HCT116 (cell line): ENCODE measurements at regions not wholly inside any gene's neighbourhood (a gene's known extent, or its start where the extent isn't known, plus 50 kb on each side); places are given as distances from the start of the nearest gene placed in this dataset.

Source experiments
- ATAC-seq: fragments of 200-7000 bp; cut with Tn5 transposase; 2 replicates; pipeline ENCODE4 v1.9.1; 2020; ENCODE audit warnings: mild to moderate bottlenecking, moderate library complexity
- BruUV-seq: library from RNA; stranded (reverse); fragments of 400-500 nt; replicated peaks from 2 replicates; lab custom pipeline; 2021; lab: Mats Ljungman, UMichigan
- CTCF ChIA-PET: fragments of 300-600 bp; sonication (Branson Sonifier 250); formaldehyde crosslinking; loops from one replicate; lab custom pipeline; 2021; ENCODE audit warnings: antibody characterized with exemption; lab: Charles Lee
- POLR2A ChIA-PET: fragments of 300-600, 350-600 bp; sonication (Branson Sonifier 250); formaldehyde crosslinking; loops from one replicate; lab custom pipeline; 2021; ENCODE audit warnings: antibody characterized with exemption; lab: Charles Lee
- RAD21 ChIA-PET, 2 experiments: fragments of 300-600 bp; sonication (Branson Sonifier 250); formaldehyde crosslinking; loops; one replicate each; lab custom pipeline; 2023; ENCODE audit warnings: low total read pairs in 2 of 2; ENCODE audit not compliant: uncharacterized antibody in 2 of 2, unreplicated experiment in 2 of 2, low non-redundant PET in 1 of 2; lab: Charles Lee
- DNase-seq: peaks from one replicate; pipeline ENCODE4 v3.0.0-alpha.2; 2010; ENCODE audit warnings: low read depth, low spot score
- H2AFZ ChIP-seq: fragments of 200-600 bp; shearing (Covaris generic), sonication (generic); 2 replicates; pipeline ENCODE4 v1.6.1; 2017; ENCODE audit warnings: low read depth, mixed run types, mixed read lengths, antibody characterized with exemption, low read length; ENCODE audit not compliant: poor library complexity, severe bottlenecking
- H3K27ac ChIP-seq: 2 replicates; pipeline ENCODE4 v1.5.1; 2012; ENCODE audit warnings: low read depth, low read length
- H3K27me3 ChIP-seq: fragments of 200-600 bp; sonication (generic); 2 replicates; pipeline ENCODE4 v1.6.1; 2016; ENCODE audit warnings: mixed run types, low read length, mixed read lengths; ENCODE audit not compliant: insufficient read depth
- H3K36me3 ChIP-seq, 2 experiments: fragments of 200-500 bp in 1 of 2; fragments of 200-600 bp in 1 of 2; sonication (Bioruptor generic) in 1 of 2; sonication (generic) in 1 of 2; 2 replicates each; pipeline versions ENCODE4 v1.5.1 to v1.6.1; 2014 to 2016; ENCODE audit warnings: low read length in 2 of 2, inconsistent platforms in 1 of 2, mixed read lengths in 1 of 2, mixed run types in 1 of 2; ENCODE audit not compliant: insufficient read depth in 2 of 2, control insufficient read depth in 1 of 2
- H3K4me1 ChIP-seq, 2 experiments: fragments of 200-600 bp in 1 of 2; sonication (generic) in 1 of 2; 2 replicates each; pipeline versions ENCODE4 v1.5.1 to v1.6.1; 2012 to 2017; ENCODE audit warnings: low read length in 2 of 2, inconsistent platforms in 1 of 2, mild to moderate bottlenecking in 1 of 2, mixed read lengths in 1 of 2, mixed run types in 1 of 2, moderate library complexity in 1 of 2; ENCODE audit not compliant: insufficient read depth in 2 of 2, control insufficient read depth in 1 of 2
- H3K4me2 ChIP-seq: fragments of 200-600 bp; sonication (generic); 2 replicates; pipeline ENCODE4 v1.6.1; 2017; ENCODE audit warnings: mixed run types, low read length, mixed read lengths
- H3K4me3 ChIP-seq, 2 experiments: fragments of 200-600 bp in 1 of 2; sonication (generic) in 1 of 2; replicated peaks in 1 of 2; 2 replicates each; pipeline ENCODE4 v1.5.1; 2011 to 2016; ENCODE audit warnings: low read length in 2 of 2, control low read depth in 1 of 2, low read depth in 1 of 2, mild to moderate bottlenecking in 1 of 2, mixed read lengths in 1 of 2, mixed run types in 1 of 2
- H3K79me2 ChIP-seq: fragments of 200-600 bp; sonication (generic); 2 replicates; pipeline ENCODE4 v1.6.1; 2017; ENCODE audit warnings: mild to moderate bottlenecking, mixed run types, low read length, moderate library complexity, mixed read lengths; ENCODE audit not compliant: insufficient read depth
- H3K9ac ChIP-seq: fragments of 200-600 bp; sonication (generic); 2 replicates; pipeline ENCODE4 v1.6.1; 2016; ENCODE audit warnings: low read length, mixed read lengths
- H3K9me2 ChIP-seq: fragments of 200-600 bp; sonication (generic), shearing (Covaris generic); 2 replicates; pipeline ENCODE4 v1.6.1; 2017; ENCODE audit warnings: mixed run types, mild to moderate bottlenecking, moderate library complexity; ENCODE audit not compliant: insufficient read depth
- H3K9me3 ChIP-seq, 2 experiments: fragments of 200-500 bp in 1 of 2; fragments of 200-600 bp in 1 of 2; sonication (Bioruptor generic) in 1 of 2; sonication (generic) in 1 of 2; 2 replicates each; pipeline ENCODE4 v1.6.1; 2014 to 2017; ENCODE audit warnings: low read length in 2 of 2, mixed read lengths in 2 of 2, inconsistent platforms in 1 of 2, low read depth in 1 of 2, mild to moderate bottlenecking in 1 of 2, mixed run types in 1 of 2, moderate library complexity in 1 of 2; ENCODE audit not compliant: control insufficient read depth in 1 of 2, insufficient read depth in 1 of 2
- H4K20me1 ChIP-seq: fragments of 200-600 bp; sonication (generic), shearing (Covaris generic); 2 replicates; pipeline ENCODE4 v1.6.1; 2017; ENCODE audit warnings: mixed run types, mild to moderate bottlenecking, moderate library complexity; ENCODE audit not compliant: insufficient read depth
- CBX3 ChIP-seq: IDR thresholded peaks from 2 replicates; pipeline ENCODE4 v1.6.1; 2012; ENCODE audit warnings: low read depth
- CEBPB ChIP-seq: IDR thresholded peaks from 2 replicates; pipeline ENCODE4 v1.6.1; 2012; ENCODE audit warnings: low read depth
- ELF1 ChIP-seq: IDR thresholded peaks from 2 replicates; pipeline ENCODE4 v1.6.1; 2012; ENCODE audit warnings: low read depth, borderline replicate concordance
- JUND ChIP-seq: IDR thresholded peaks from 2 replicates; pipeline ENCODE4 v1.6.1; 2012
- POLR2AphosphoS5 ChIP-seq: IDR thresholded peaks from 2 replicates; pipeline ENCODE4 v1.6.1; 2011; ENCODE audit warnings: mild to moderate bottlenecking, low read depth, low read length, moderate library complexity
- REST ChIP-seq: IDR thresholded peaks from 2 replicates; pipeline ENCODE4 v1.6.1; 2012; ENCODE audit warnings: low read depth
- SP1 ChIP-seq: IDR thresholded peaks from 2 replicates; pipeline ENCODE4 v1.6.1; 2012; ENCODE audit warnings: low read depth
- SRF ChIP-seq: IDR thresholded peaks from 2 replicates; pipeline ENCODE4 v1.6.1; 2012; ENCODE audit warnings: low read depth
- TCF7L2 ChIP-seq: IDR thresholded peaks from 2 replicates; pipeline ENCODE4 v1.7.0; 2011; ENCODE audit warnings: borderline replicate concordance, inconsistent platforms; ENCODE audit not compliant: insufficient read depth, insufficient read length; ENCODE audit errors: extremely low read depth
- YY1 ChIP-seq: IDR thresholded peaks from 2 replicates; pipeline ENCODE4 v1.6.1; 2011; ENCODE audit warnings: low read length, low read depth, moderate library complexity, mild to moderate bottlenecking; ENCODE audit not compliant: insufficient replicate concordance; ENCODE audit errors: extremely low read depth
- ZBTB33 ChIP-seq: IDR thresholded peaks from 2 replicates; pipeline ENCODE4 v1.6.1; 2011; ENCODE audit warnings: mild to moderate bottlenecking, low read length, moderate library complexity; ENCODE audit not compliant: insufficient replicate concordance; ENCODE audit errors: extremely low read depth
- intact Hi-C: fragments of 100-400 bp; cut with micrococcal nuclease; formaldehyde crosslinking; loops from 2 replicates; pipeline ENCODE4 v1.10.0; 2022
- TF ChIP-seq, protein P1 (sequence below), 3 experiments: fragments of 200-600 bp in 1 of 3; sonication (generic) in 1 of 3; IDR thresholded peaks in 2 of 3; conservative IDR thresholded peaks in 1 of 3; 2 replicates each; pipeline ENCODE4 v1.5.1; 2012 to 2017; ENCODE audit warnings: low read depth in 2 of 3, low read length in 2 of 3, antibody characterized with exemption in 1 of 3, borderline replicate concordance in 1 of 3, control low read depth in 1 of 3, mild to moderate bottlenecking in 1 of 3, mixed read lengths in 1 of 3, mixed run types in 1 of 3, moderate library complexity in 1 of 3; ENCODE audit not compliant: insufficient read depth in 1 of 3

DNA sequence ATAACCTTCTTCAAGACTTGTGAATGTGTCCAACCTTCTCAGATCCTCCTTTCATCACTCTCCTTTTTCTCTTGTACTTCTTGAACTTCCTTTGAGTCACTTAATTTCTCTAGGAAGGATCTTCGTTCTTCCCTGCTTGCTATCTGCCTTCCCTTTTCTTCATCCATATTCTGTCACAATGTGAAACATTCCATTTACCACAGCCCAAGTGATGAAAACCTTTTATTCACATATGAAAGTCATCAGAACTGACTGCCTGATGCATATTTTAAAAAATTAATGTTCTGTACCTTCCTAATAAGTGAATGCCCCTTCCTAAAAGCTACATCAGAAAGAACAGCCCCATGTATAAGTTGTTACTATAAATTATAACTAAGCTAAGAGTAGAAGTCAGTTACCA is 520.4 kb upstream of the LUZP2 start:
- CTCF ChIA-PET, result no interaction called here
- H3K4me1 ChIP-seq, result no peaks in the 10 kb centered on the region
- POLR2A ChIA-PET, result no interaction called here
- H3K79me2 ChIP-seq, result no peaks in the 10 kb centered on the region
- RAD21 ChIA-PET, result no interaction called here
- intact Hi-C loops, result no loop called here
- no peak overlapping the region for H3K4me3 ChIP-seq
- no peak overlapping the region for H3K27ac ChIP-seq
- H3K36me3 ChIP-seq, result no peaks in the 10 kb centered on the region
- no peaks in the 10 kb centered on the region for H4K20me1 ChIP-seq
- no peak overlapping the region for H2AFZ ChIP-seq
- H3K9me2 ChIP-seq, result no peaks in the 10 kb centered on the region
- H3K9ac ChIP-seq, result no peak overlapping the region
- ATAC-seq, result no peak
- no TSS peak for BruUV-seq
- no peak overlapping the region for H3K4me2 ChIP-seq
- no peak for DNase-seq
- TF ChIP-seq JUND (no peak), ZBTB33 (no peak), SRF (no peak), CEBPB (no peak), ELF1 (no peak), YY1 (no peak), TCF7L2 (no peak), POLR2AphosphoS5 (no peak), CBX3 (no peak), REST (no peak), SP1 (no peak)
- TF ChIP-seq, protein P1, sequence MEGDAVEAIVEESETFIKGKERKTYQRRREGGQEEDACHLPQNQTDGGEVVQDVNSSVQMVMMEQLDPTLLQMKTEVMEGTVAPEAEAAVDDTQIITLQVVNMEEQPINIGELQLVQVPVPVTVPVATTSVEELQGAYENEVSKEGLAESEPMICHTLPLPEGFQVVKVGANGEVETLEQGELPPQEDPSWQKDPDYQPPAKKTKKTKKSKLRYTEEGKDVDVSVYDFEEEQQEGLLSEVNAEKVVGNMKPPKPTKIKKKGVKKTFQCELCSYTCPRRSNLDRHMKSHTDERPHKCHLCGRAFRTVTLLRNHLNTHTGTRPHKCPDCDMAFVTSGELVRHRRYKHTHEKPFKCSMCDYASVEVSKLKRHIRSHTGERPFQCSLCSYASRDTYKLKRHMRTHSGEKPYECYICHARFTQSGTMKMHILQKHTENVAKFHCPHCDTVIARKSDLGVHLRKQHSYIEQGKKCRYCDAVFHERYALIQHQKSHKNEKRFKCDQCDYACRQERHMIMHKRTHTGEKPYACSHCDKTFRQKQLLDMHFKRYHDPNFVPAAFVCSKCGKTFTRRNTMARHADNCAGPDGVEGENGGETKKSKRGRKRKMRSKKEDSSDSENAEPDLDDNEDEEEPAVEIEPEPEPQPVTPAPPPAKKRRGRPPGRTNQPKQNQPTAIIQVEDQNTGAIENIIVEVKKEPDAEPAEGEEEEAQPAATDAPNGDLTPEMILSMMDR (IDR thresholded peaks at IDR 0.05 in 2 of 3, conservative IDR thresholded peaks at IDR 0.05 in 1 of 3; ENCODE audit: borderline replicate concordance in 1 of 3, insufficient read depth in 1 of 3, low read depth in 2 of 3, low read length in 2 of 3), result no peak
- TF ChIP-seq, all 23 proteins: peak for 0
- Histone ChIP-seq H3K27me3 (no peaks in the 10 kb centered on the region), H3K9me3 (peaks cover 13 to 17% of the 10 kb centered on the region in 2 experiments; a peak in 2 of 4 replicates)
